HL-60 (cell line): ENCODE measurements at regions not wholly inside any gene's neighbourhood (a gene's known extent, or its start where the extent isn't known, plus 50 kb on each side); places are given as distances from the start of the nearest gene placed in this dataset.

Experiments
- DNase-seq, 2 experiments: peaks; one replicate each; pipeline ENCODE4 v3.0.0-alpha.2; 2010 to 2020; ENCODE audit warnings: low read depth in 1 of 2, low spot score in 1 of 2
- H3K27ac ChIP-seq: fragments of 250-450 bp; sonication (Bioruptor Pico); replicated peaks from 2 replicates; pipeline ENCODE4 v1.5.1; 2020; ENCODE audit warnings: mild to moderate bottlenecking, moderate library complexity
- H3K27me3 ChIP-seq: fragments of 250-450 bp; sonication (Bioruptor Pico); 2 replicates; pipeline ENCODE4 v1.5.1; 2021; ENCODE audit warnings: mild to moderate bottlenecking, moderate library complexity; ENCODE audit not compliant: insufficient read depth, poor library complexity, severe bottlenecking
- H3K4me3 ChIP-seq: replicated peaks from 2 replicates; pipeline ENCODE4 v1.5.1; 2011; ENCODE audit warnings: mild to moderate bottlenecking, control low read depth, low read length; ENCODE audit not compliant: insufficient read depth
- CTCF ChIP-seq: IDR thresholded peaks from one replicate; pipeline ENCODE4 v1.5.1; 2011; ENCODE audit warnings: low read length, control low read depth, inconsistent platforms; ENCODE audit not compliant: insufficient read depth
- GABPA ChIP-seq: IDR thresholded peaks from 2 replicates; pipeline ENCODE4 v1.6.1; 2012; ENCODE audit warnings: low read depth
- POLR2AphosphoS5 ChIP-seq: IDR thresholded peaks from 2 replicates; pipeline ENCODE4 v1.6.1; 2012; ENCODE audit warnings: low read depth
- REST ChIP-seq: IDR thresholded peaks from 2 replicates; pipeline ENCODE4 v1.6.1; 2012; ENCODE audit warnings: low read depth; ENCODE audit not compliant: insufficient replicate concordance
- SPI1 ChIP-seq: IDR thresholded peaks from 2 replicates; pipeline ENCODE4 v1.6.1; 2012; ENCODE audit warnings: low read depth, mild to moderate bottlenecking, borderline replicate concordance

- DNase-seq = no peak
- Histone ChIP-seq H3K4me3 (no peak overlapping the region), H3K27ac (no peak overlapping the region), H3K27me3 (no peaks in the 10 kb centered on the region)
- TF ChIP-seq POLR2AphosphoS5 = no peak
- TF ChIP-seq REST = no peak
- no peak for TF ChIP-seq CTCF
- no peak for TF ChIP-seq GABPA
- TF ChIP-seq SPI1 = peak; percentile 19; the same call in 1 of the 2 replicates
Observed at GRCh38 chr3:159146856-159147435, 345.1 kb downstream of the MFSD1 start.

- Histone ChIP-seq H3K27ac (no peak overlapping the region), H3K4me3 (no peak overlapping the region), H3K27me3 (no peaks in the 10 kb centered on the region)
- no peak for DNase-seq
- TF ChIP-seq REST (no peak), CTCF (no peak), SPI1 (no peak), POLR2AphosphoS5 (no peak), GABPA (no peak)
Observed at GRCh38 chr3:159147813-159148212, 346.0 kb downstream of the MFSD1 start.

DNA sequence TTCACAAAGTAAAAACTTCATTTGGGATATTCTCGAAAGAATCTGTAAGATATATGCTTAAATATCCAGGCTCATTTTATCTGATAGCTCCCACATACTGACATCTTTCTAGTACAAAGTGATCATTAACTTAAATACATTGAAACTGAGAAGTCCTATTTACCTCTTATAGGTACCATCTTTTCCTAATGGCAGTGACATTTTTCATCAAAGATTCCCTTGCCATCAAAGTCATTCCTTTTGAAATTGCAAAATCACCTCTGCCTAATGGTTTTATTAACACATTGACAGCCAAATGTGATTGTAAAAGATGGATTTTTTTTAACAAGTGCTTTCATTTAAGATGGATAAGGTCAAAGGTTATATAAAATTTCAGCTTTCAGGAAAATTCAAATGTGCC, 346.6 kb downstream of the MFSD1 start:
- Histone ChIP-seq H3K27ac (no peak overlapping the region), H3K27me3 (no peaks in the 10 kb centered on the region), H3K4me3 (no peak overlapping the region)
- no peak for DNase-seq
- TF ChIP-seq CTCF (no peak), SPI1 (no peak), GABPA (no peak), REST (no peak), POLR2AphosphoS5 (no peak)
